T47D (cell line): ENCODE measurements at regions not wholly inside any gene's neighbourhood (a gene's known extent, or its start where the extent isn't known, plus 50 kb on each side); places are given as distances from the start of the nearest gene placed in this dataset.

Experiments used
- DNase-seq, 2 experiments: peaks; one replicate each; pipeline versions ENCODE4 v3.0.0 to v3.0.0-alpha.2; 2011 to 2012; ENCODE audit warnings: low read depth in 1 of 2, low spot score in 1 of 2
- JUND ChIP-seq: IDR thresholded peaks from 2 replicates; pipeline ENCODE4 v1.6.1; 2012; ENCODE audit warnings: low read depth
- in situ Hi-C: cut with HindIII; loops from 2 replicates; pipeline ENCODE4 v1.10.0; 2016; ENCODE audit warnings: low sequenced_read_pairs, low pct_unique_long_range_greater_than_20kb

- in situ Hi-C loops: no loop called here
- peak in 1 of 2 experiments; percentile 2 for DNase-seq
- no peak for TF ChIP-seq JUND
Observed at GRCh38 chr16:65284626-65285025, 162.8 kb upstream of the CDH11 start.

- in situ Hi-C loops: no loop called here
- TF ChIP-seq JUND: no peak
- DNase-seq: no peak
Observed at GRCh38 chr16:65283181-65283651, 161.4 kb upstream of the CDH11 start.

GRCh38 chr16:65281586-65281985, 159.7 kb upstream of the CDH11 start:
- TF ChIP-seq JUND: no peak

GRCh38 chr16:65280845-65281512, 159.1 kb upstream of the CDH11 start:
- in situ Hi-C loops: no loop called here
- DNase-seq: no peak
- no peak for TF ChIP-seq JUND

More at GRCh38 chr16:65281586-65281985, 159.7 kb upstream of the CDH11 start:
- in situ Hi-C loops: no loop called here
- no peak for DNase-seq

- DNase-seq: no peak
- in situ Hi-C loops: no loop called here
- no peak for TF ChIP-seq JUND
Observed at GRCh38 chr16:65279576-65279975, 157.7 kb upstream of the CDH11 start.

- TF ChIP-seq JUND: no peak
- no peak for DNase-seq
- in situ Hi-C loops: no loop called here
Observed at GRCh38 chr16:65278874-65279273, 157.0 kb upstream of the CDH11 start.

- no peak for DNase-seq
- TF ChIP-seq JUND: no peak
- in situ Hi-C loops: no loop called here
Observed at GRCh38 chr16:65274566-65274965, 152.7 kb upstream of the CDH11 start.

GRCh38 chr16:65272699-65273414, 151.0 kb upstream of the CDH11 start:
- in situ Hi-C loops: no loop called here
- no peak for DNase-seq
- TF ChIP-seq JUND: no peak

- in situ Hi-C loops: no loop called here
- no peak for TF ChIP-seq JUND
- no peak for DNase-seq
Observed at GRCh38 chr16:65271996-65272395, 150.1 kb upstream of the CDH11 start.

- in situ Hi-C loops: no loop called here
- DNase-seq: no peak
- TF ChIP-seq JUND: no peak
Observed at GRCh38 chr16:65268331-65268730, 146.5 kb upstream of the CDH11 start.

GRCh38 chr16:65263896-65264295, 142.0 kb upstream of the CDH11 start:
- TF ChIP-seq JUND: no peak
- in situ Hi-C loops: no loop called here
- no peak for DNase-seq

GRCh38 chr16:65260746-65261145, 138.9 kb upstream of the CDH11 start:
- in situ Hi-C loops: no loop called here
- TF ChIP-seq JUND: no peak
- DNase-seq: no peak

GRCh38 chr16:65254144-65254543, 132.3 kb upstream of the CDH11 start:
- TF ChIP-seq JUND: no peak
- no peak for DNase-seq
- in situ Hi-C loops: no loop called here
